GM12891 (cell line): ENCODE measurements at regions not wholly inside any gene's neighbourhood (a gene's known extent, or its start where the extent isn't known, plus 50 kb on each side); places are given as distances from the start of the nearest gene placed in this dataset.
"Not testable (repeated sequence)": the region's sequence is repeated elsewhere in the genome, so short reads cannot be mapped to it uniquely, and the experiment has no call there.

Experiments used
- DNase-seq: peaks from one replicate; pipeline ENCODE4 v3.0.0; 2011; ENCODE audit warnings: low spot score; ENCODE audit not compliant: insufficient read length
- FAIRE-seq: peaks from 2 replicates; lab custom pipeline; 2011; peaks lifted over from hg19 to GRCh38; lab: Jason Lieb, UNC
- PAX5 ChIP-seq: IDR thresholded peaks from 2 replicates; pipeline ENCODE4 v1.6.1; 2011; ENCODE audit warnings: low read length, moderate library complexity, mild to moderate bottlenecking; ENCODE audit not compliant: insufficient read depth, severe bottlenecking
- POLR2A ChIP-seq: IDR thresholded peaks from 2 replicates; pipeline ENCODE4 v1.6.1; 2011; ENCODE audit warnings: low read depth, low read length, control low read depth
- POLR2AphosphoS5 ChIP-seq: IDR thresholded peaks from 2 replicates; pipeline ENCODE4 v1.6.1; 2011; ENCODE audit warnings: low read depth, low read length, control low read depth
- POU2F2 ChIP-seq: IDR thresholded peaks from 2 replicates; pipeline ENCODE4 v1.6.1; 2011; ENCODE audit warnings: low read depth, mild to moderate bottlenecking, control low read depth, low read length, moderate library complexity
- SPI1 ChIP-seq: IDR thresholded peaks from 2 replicates; pipeline ENCODE4 v1.6.1; 2011; ENCODE audit warnings: low read depth, low read length, control low read depth
- TAF1 ChIP-seq: IDR thresholded peaks from 2 replicates; pipeline ENCODE4 v1.6.1; 2011; ENCODE audit warnings: low read depth, low read length, control low read depth

DNA sequence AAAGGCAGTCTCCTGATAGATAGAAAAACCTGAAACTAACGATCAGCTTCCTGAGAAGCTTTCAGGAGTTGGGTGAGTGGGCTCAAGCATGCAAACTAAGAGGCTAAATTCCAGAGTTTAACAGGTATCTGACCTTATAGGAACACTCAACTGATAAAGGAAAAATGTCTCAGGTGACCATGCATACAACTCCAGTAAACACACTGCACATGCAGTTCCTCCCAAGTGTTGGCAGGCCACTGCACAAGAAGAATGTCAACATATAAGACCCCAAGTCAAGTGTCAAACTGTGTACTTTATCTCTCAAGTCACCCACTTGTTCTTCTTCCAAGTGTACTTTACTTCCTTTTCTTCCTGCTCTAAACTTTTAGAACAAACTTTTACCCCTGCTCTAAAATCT lies 981.2 kb downstream of the FAM133A start:
- DNase-seq (no peak), FAIRE-seq (no peak)
- TF ChIP-seq POLR2AphosphoS5: no peak
- TF ChIP-seq POLR2A: no peak
- no peak for TF ChIP-seq TAF1
- TF ChIP-seq SPI1: no peak
- TF ChIP-seq PAX5: no peak
- no peak for TF ChIP-seq POU2F2

DNA sequence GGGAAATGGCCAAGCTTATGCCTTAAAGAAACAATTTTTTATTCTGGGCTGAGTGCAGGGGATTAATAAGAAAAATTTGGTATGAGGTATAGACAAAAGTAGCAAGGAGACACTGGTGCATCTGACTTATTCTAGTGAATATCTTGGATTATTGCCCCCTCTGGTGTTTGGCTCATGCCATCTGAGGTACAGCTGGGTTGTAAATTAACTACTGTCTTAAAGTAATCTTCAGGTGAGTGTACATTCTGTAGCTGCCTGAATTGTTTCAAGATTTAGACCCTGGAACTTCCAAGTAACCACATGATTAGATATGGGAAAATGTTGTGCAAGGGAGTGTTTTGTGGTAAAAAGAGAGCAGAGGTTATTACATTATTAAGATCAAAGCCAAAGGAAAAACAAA lies 988.7 kb downstream of the FAM133A start:
- DNase-seq (no peak), FAIRE-seq (no peak)
- TF ChIP-seq PAX5: no peak
- TF ChIP-seq TAF1: no peak
- TF ChIP-seq POLR2A: no peak
- TF ChIP-seq POLR2AphosphoS5: no peak
- TF ChIP-seq SPI1: no peak
- TF ChIP-seq POU2F2: no peak

DNA sequence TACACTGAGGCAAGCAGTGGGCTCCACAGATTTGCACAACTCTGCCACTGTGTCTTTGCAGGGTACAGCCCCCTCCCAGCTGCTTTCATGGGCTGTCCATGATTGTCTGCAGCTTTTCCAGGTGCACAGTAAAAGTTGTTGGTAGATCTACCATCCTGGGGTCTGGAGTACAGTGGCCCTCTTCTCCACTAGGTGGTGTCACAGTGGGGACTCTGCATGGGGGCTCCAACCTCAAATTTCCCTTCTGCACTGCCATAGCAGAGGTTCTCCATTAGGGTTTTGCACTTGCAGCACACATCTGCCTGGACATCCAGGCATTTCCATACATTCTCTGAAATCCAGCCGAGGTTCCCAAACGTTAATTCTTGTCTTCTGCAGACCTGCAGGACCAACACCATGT lies 1002.3 kb downstream of the FAM133A start:
- no peak for TF ChIP-seq TAF1
- TF ChIP-seq POLR2A: no peak
- no peak for TF ChIP-seq SPI1
- no peak for TF ChIP-seq POLR2AphosphoS5
- FAIRE-seq: no peak

DNA sequence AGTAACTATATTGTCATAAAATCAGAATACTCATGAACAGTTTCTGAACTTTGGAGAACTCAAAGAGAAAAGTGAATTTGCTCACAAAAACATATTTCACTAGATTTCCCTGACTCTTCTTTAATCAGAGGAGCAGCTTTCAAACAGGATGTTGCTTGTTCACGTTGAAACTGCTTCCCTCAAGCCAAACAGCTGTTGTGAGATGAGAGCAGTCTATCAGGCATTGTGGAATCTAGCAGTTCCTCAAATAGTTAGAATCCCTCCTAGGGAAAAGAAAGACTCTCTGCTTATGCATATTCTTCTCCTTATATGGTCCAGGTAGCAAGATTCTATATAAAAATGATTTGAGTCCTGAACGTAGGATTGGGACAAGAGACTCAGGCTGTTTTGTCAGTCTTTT lies 1012.1 kb downstream of the FAM133A start:
- FAIRE-seq (no peak), DNase-seq (no peak)
- no peak for TF ChIP-seq PAX5
- no peak for TF ChIP-seq TAF1
- TF ChIP-seq SPI1: no peak
- TF ChIP-seq POU2F2: no peak
- no peak for TF ChIP-seq POLR2AphosphoS5
- no peak for TF ChIP-seq POLR2A

More for the DNA sequence above, 1002.3 kb downstream of the FAM133A start:
- DNase-seq: no peak

DNA sequence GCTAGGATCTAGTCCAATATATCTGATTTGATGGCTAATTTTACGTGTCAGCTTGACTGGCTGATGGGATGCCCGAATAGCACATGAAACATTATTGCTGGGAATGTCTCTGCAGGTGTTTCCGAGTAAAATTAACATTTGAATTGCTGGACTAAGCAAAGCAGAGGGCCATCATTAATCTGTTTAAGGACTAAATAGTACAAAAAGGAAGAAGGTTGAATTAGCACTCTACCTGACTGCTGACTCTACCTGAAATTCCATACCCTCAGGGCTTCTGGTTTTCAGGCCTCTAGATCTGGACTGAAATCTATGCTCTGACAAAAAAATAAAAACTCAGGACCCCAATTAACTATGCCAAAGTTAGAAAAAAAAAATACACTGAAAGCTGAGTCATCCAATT lies 1021.9 kb downstream of the FAM133A start:
- TF ChIP-seq POLR2AphosphoS5 (no peak), TAF1 (no peak), POLR2A (no peak), SPI1 (no peak), POU2F2 (no peak), PAX5 (no peak)
- FAIRE-seq (no peak), DNase-seq (no peak)

DNA sequence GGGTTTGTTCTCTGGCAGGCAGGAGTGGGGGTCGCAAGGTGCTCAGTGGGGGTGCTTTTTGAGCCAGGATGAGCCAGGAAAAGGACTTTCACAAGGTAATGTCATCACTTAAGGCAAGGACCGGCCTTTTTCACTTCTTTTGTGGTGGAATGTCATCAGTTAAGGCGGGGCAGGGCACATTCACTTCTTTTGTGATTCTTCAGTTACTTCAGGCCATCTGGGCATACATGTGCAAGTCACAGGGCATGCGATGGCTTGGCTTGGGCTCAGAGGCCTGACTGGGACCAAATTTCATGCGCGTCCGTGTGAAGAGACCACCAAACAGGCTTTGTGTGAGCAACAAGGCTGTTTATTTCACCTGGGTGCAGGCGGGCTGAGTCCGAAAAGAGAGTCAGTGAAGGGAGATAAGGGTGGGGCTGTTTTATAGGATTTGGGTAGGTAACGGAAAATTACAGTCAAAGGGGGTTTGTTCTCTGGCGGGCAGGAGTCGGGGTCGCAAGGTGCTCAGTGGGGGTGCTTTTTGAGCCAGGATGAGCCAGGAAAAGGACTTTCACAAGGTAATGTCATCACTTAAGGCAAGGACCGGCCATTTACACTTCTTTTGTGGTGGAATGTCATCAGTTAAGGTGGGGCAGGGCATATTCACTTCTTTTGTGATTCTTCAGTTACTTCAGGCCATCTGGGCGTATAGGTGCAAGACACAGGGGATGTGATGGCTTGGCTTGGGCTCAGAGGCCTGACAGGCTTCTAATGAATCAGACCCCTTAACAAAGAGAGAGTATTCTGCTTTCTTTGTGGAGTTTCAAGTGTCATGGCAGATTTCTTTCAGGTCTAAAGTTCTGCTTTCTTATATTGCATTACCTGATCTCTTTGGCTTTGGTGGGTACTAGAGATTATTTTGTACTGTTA lies 1030.6 kb downstream of the FAM133A start:
- not testable (repeated sequence) for FAIRE-seq, DNase-seq

DNA sequence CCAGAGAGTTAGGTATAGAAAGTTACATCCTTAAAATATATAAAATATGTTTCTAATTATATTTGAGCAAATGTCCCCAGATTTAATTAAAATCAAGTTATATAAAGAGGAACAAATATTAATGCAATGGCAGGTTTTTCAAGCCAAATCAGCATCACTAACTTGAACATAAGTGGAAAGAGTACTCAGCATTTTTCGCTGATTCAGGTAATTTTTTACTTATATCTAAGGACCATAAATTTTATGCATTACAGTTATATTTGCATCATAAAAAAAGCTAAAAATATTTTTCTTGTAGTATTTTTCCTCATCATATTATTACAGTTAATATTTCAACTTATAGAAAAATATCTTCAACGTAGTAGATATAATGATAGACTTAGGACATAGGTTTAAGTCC lies 1047.4 kb downstream of the FAM133A start:
- no peak for TF ChIP-seq POU2F2
- no peak for TF ChIP-seq POLR2A
- TF ChIP-seq SPI1: no peak
- TF ChIP-seq TAF1: no peak
- no peak for TF ChIP-seq PAX5
- no peak for DNase-seq
- FAIRE-seq: no peak

DNA sequence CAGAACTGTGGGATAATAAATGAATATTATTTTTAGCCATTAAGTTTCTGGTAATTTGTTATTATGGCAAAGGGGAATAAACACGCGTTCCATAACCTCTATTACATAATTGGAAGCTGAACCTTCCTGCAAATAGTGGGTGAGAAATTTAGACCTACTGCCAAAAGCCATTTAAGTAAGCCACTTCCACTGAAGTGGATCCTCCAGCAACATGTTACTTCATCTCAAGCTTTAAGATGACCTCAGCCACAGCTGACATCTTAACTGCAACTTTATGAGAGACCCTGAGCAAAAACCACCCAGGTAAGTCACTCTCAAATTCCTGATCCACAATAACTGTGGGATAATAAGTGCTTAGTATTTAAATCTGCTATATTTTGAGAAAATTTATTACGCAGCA lies 1048.6 kb downstream of the FAM133A start:
- FAIRE-seq (no peak), DNase-seq (no peak)
- TF ChIP-seq POLR2A (no peak), POLR2AphosphoS5 (no peak), POU2F2 (no peak), PAX5 (no peak), TAF1 (no peak), SPI1 (no peak)

DNA sequence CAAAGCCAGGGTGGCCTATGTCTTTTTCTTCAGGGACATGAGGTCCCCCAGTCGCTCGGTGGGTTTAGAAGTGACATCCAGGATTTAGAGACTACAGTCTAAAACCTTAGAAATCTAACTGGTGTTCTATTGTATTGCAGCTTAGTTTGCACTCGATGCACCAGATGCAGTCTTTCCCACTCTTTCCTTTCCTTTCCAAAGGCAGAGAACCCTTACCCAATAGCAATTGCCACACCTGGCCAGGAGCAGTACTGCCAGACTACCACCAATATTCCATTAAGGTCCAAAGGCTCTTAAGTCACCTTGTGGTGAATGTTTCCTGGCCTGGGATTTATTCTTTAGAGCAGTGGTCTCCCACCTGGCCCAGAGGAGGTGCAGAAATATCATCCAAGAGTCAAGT lies 1068.8 kb downstream of the FAM133A start:
- TF ChIP-seq POU2F2 (no peak), PAX5 (no peak), SPI1 (no peak), POLR2AphosphoS5 (no peak), TAF1 (no peak), POLR2A (no peak)
- DNase-seq (no peak), FAIRE-seq (no peak)

DNA sequence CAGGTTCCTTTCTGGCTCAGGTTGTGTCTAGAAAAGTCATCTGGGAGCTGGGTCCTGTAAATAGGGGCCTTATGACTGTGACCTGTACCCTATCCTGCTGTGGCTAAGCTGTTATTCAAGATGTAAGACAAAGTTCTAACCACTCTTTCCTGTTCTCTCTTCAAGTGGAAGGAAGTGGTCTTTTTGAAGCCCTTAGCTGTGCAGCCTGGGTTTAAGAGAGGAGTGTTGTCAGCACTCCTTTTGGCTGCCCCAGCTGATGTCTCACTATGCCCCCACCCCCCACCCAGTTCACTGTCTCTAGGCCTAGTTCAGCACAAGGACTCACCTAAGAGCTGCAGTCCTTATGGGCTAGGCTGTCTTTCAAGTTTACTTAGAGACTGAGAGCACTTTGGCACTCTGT lies 1069.5 kb downstream of the FAM133A start:
- TF ChIP-seq PAX5 (no peak), SPI1 (no peak), POLR2A (no peak), TAF1 (no peak), POLR2AphosphoS5 (no peak), POU2F2 (no peak)
- DNase-seq (no peak), FAIRE-seq (no peak)
